GM12892 (cell line): ENCODE measurements at regions not wholly inside any gene's neighbourhood (a gene's known extent, or its start where the extent isn't known, plus 50 kb on each side); places are given as distances from the start of the nearest gene placed in this dataset.

Experiments used
- DNase-seq: peaks from one replicate; pipeline ENCODE4 v3.0.0; 2011; ENCODE audit not compliant: insufficient read length
- FAIRE-seq: peaks from 2 replicates; lab custom pipeline; 2011; peaks lifted over from hg19 to GRCh38; lab: Jason Lieb, UNC
- POLR2A ChIP-seq: IDR thresholded peaks from 2 replicates; pipeline ENCODE4 v1.6.1; 2011; ENCODE audit warnings: low read depth, low read length, control low read depth
- POLR2AphosphoS5 ChIP-seq: IDR thresholded peaks from 2 replicates; pipeline ENCODE4 v1.6.1; 2011; ENCODE audit warnings: low read depth, low read length, control low read depth
- TAF1 ChIP-seq: IDR thresholded peaks from 2 replicates; pipeline ENCODE4 v1.6.1; 2011; ENCODE audit warnings: low read depth, mild to moderate bottlenecking, control low read depth, low read length, borderline replicate concordance

GRCh38 chr3:31038086-31038739 is 143.8 kb upstream of the GADL1 start:
- TF ChIP-seq POLR2A (no peak), TAF1 (no peak), POLR2AphosphoS5 (no peak)
- FAIRE-seq (no peak), DNase-seq (no peak)

DNA sequence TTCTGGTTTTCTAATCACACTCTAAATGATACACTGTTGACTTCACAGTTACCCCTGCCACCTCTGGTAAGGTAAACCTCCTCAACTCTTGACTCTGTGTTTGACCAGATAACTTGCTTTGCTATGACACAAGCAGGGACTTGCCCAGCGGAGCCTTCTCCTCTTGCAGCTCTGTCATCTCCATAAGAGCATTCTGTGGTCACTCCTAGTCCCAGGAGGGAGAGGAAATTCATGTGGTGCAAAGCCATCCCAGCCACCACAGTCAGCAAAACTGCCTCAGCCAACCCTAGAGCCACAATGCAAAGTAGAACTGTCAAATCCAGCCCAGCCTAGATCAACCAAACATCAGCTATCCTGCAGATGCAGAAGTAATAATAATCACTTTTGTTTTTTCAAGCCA is 144.7 kb upstream of the GADL1 start:
- FAIRE-seq, result no peak
- TF ChIP-seq TAF1 (no peak), POLR2AphosphoS5 (no peak), POLR2A (no peak)
- DNase-seq, result no peak

GRCh38 chr3:31041161-31041978 is 146.9 kb upstream of the GADL1 start:
- no peak for TF ChIP-seq POLR2AphosphoS5
- TF ChIP-seq TAF1, result no peak
- no peak for TF ChIP-seq POLR2A
- FAIRE-seq, result no peak
- DNase-seq, result no peak

DNA sequence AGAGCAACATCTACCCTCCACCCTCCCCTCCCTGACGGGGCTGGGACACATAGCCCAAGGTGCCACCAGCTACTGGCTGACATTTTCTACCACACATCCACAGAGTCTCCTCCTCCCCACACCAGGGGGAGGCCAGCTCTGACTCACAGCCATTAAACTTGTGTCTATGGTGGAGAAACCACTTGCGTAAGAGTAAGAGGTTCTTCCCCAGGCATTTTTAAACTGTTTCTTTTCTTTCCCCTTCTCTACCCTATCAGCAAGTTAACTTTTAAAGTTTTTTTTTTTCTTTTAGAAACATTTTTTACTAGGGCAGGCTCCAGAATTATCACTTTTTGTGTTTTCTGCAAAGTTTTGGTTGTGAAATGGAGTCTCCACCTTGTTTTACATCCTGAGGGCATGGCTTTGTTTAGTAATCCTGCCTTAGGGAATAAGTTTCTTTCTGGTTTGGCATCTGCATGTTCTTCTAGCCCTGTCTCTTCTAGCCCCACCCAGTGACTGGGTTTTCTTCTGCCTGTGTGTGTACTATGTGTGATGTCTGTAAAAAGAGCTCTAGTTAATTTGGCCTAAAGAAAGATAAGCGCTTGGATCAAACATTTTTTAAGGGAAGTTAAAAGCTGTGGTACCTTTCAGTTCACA is 148.8 kb upstream of the GADL1 start:
- TF ChIP-seq POLR2A (no peak), POLR2AphosphoS5 (no peak), TAF1 (no peak)
- FAIRE-seq, result no peak
- no peak for DNase-seq

DNA sequence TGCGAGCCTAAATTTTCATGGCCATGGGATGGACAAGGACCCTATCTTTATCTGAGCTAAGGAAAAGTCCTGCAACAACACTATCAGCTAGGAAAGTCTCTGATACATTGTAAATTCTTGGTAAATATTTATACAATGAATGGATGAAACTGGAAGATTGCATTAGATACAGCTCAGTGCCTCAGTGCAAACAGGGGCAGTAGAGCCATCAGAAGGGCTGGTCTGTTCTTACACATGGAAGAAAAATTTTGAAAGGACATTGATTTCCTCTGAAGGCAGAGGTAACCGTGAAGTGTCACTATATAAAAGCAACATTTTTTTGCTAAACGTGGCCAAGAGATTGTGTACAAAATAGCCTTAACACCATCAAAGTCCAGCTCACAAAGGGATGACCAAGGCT is 153.2 kb upstream of the GADL1 start:
- FAIRE-seq (no peak), DNase-seq (no peak)
- TF ChIP-seq POLR2A, result no peak
- no peak for TF ChIP-seq POLR2AphosphoS5
- TF ChIP-seq TAF1, result no peak

DNA sequence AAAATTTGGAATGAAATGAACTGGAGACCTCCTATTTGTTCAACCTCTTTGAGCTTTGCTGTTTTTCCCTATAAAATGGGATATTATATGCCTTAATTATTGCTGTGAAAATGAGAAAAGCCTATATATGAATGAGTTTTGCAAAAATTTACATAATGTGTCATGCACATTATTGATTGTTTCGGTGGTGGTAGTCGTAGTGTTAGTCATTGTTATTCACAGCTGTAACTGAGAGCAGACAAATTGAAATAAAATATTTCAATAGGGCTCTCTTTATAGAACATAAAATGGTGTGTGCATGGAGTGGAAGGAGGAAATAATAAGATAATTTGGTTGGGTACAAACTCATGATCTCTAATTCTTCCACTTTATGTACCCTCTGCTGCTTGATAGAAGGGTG is 153.7 kb upstream of the GADL1 start:
- FAIRE-seq (no peak), DNase-seq (no peak)
- TF ChIP-seq POLR2AphosphoS5 (no peak), TAF1 (no peak), POLR2A (no peak)

DNA sequence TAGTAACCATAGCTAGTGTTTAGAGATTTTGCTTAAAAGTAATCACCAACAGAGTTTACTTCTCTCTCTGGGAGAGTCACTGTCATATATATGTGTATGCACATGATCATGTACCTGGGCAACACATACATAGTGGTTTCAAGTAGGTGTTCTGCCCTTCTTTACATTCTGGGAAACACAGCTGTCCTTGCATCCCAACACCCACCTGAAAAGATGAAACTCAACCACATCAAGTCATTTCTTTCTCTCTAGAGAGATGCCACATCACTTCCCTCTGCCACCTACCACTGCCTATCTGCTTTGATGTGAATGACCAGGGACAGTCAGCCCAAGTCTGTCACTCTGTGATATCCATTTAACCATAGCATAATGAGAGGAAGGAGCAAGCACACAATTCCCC is 155.8 kb upstream of the GADL1 start:
- TF ChIP-seq POLR2A, result no peak
- TF ChIP-seq POLR2AphosphoS5, result no peak
- TF ChIP-seq TAF1, result no peak
- no peak for FAIRE-seq
- DNase-seq, result no peak

DNA sequence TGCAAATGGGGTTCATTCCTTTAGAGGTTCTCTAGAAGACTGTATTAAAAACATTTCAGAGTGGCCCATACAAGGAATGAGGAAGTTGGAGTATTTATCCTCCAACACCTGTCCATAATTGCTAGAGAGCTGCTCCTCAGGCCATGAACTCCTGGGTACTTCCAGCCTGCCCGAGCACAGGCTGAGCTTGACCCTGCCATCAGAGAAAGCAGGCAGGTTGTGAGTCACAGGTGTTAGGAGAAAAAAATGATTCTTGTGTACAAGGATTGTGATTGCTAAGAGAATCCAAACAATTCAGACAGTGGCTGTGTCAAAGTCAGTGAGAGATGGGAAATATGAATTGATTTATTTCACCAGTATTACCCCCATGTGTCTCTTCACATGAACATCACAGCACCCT is 156.8 kb upstream of the GADL1 start:
- DNase-seq (no peak), FAIRE-seq (no peak)
- TF ChIP-seq POLR2A (no peak), POLR2AphosphoS5 (no peak), TAF1 (no peak)

DNA sequence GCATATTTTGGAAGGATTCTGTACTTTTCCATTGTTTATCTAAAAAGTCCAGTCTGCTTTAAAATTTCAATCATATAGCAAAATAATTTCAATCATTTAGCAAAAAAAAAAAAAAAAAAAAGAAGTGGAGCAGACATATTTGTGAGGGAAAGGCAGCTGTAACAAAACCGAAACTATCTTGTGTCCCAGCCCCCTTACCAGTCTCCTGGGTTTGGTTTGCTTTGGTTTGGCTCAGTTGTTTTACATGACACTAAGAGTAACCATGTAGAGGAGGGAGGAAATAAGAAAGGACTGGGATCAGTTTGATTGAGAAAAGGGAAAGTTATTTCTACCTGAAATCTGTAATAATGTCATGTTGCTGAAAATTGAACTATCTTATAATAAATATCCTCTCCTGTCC is 158.8 kb upstream of the GADL1 start:
- TF ChIP-seq POLR2AphosphoS5 (no peak), TAF1 (no peak), POLR2A (no peak)
- DNase-seq (no peak), FAIRE-seq (no peak)

DNA sequence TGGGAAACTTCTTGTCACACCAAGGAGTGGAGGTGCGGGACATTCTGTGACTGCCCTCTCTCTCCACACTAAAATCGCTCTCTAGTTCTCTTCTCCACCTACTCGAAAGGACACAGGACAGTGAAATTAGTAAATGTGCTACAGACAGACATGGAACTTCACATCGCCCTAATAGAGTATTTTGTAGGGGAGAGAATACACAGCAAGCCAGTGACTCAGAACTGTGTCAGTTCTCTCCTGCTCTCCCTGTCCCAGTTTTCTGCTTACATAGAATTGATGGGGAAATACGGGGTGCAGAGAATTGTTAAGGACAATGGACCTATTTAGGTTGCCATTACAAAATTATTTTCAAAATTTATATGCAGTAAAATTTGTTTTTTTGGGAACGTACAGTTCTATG is 159.6 kb upstream of the GADL1 start:
- DNase-seq (no peak), FAIRE-seq (no peak)
- TF ChIP-seq POLR2A (no peak), TAF1 (no peak), POLR2AphosphoS5 (no peak)

DNA sequence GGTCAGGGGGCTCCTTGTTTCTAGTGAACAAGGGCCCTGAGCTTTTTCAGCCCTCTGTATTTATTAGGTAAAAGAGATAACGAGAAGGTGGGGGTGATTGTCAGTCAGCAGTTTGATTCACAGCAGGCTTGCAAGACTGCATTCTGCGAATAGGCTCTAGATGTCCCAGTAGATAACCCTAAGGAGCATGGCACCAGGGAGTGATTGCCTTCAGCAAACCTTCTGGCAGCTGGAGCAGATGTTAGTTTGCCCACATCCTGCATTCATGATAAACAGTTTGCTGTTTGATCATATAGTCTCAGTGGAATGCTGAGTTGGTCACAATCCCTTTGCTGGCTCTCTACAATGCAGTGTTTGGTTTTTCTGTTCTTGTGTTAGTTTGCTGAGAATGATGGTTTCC is 161.3 kb upstream of the GADL1 start:
- FAIRE-seq, result no peak
- TF ChIP-seq POLR2AphosphoS5, result no peak
- TF ChIP-seq TAF1, result no peak
- no peak for TF ChIP-seq POLR2A
- no peak for DNase-seq

GRCh38 chr3:31057891-31058290 is 163.4 kb upstream of the GADL1 start:
- DNase-seq, result no peak
- no peak for FAIRE-seq
- TF ChIP-seq POLR2A (no peak), TAF1 (no peak), POLR2AphosphoS5 (no peak)

DNA sequence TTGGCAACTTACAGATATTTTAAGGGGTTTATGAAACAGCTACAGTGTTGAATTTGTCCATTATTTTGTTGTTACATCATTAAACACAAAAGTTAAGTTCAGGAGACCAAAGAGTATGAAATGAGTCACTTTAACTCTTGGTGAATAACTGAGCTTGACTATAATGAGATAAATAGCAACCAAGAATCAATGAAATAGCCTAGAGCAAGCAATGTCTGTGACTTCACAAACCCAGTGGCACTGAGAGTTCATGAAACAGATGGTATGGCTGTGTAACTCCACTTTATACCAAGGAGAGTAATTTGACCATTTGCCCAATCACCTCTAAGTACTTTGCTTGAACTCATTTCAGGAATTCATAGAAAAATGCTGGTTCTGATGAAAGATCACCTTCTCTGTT is 169.6 kb upstream of the GADL1 start:
- TF ChIP-seq POLR2A (no peak), TAF1 (no peak), POLR2AphosphoS5 (no peak)
- no peak for FAIRE-seq
- no peak for DNase-seq
